ENCODE measurements at regions not wholly inside any gene's neighbourhood (a gene's known extent, or its start where the extent isn't known, plus 50 kb on each side); places are given as distances from the start of the nearest gene placed in this dataset.

GRCh38 chr1:220956501-220957232, 77.4 kb downstream of the HLX start (continued):
- TF ChIP-seq REST (IDR thresholded peaks at IDR 0.05; ENCODE audit: low read depth, low read length) (no peak), SMAD1 (IDR thresholded peaks at IDR 0.05; ENCODE audit: low read depth, partially characterized antibody) (no peak), RB1 (IDR thresholded peaks at IDR 0.05; ENCODE audit: borderline replicate concordance) (no peak), BCLAF1 (IDR thresholded peaks at IDR 0.05) (no peak)

- ChIA-PET SMC1A (ENCODE audit: uncharacterized antibody, unreplicated experiment) (interaction anchor here (0.7 kb wide), 1 partner anchor 515 kb away, joined by 3 read pairs; no protein-coding TSS in a partner anchor), RAD21 (ENCODE audit: unreplicated experiment) (interaction anchor here (0.7 kb wide), 3 partner anchors 105 to 207 kb away, joined by 3 to 4 read pairs (median 4); no protein-coding TSS in a partner anchor), CTCF (interaction anchor here (0.7 kb wide), 2 partner anchors 9 to 1139 kb away, joined by 3 read pairs; no protein-coding TSS in a partner anchor), POLR2A (interaction anchor here (0.6 to 0.7 kb wide), 2 partner anchors 40 to 222 kb away, joined by 3 to 6 read pairs; no protein-coding TSS in a partner anchor)
- intact Hi-C loops (cut with micrococcal nuclease; ENCODE audit: unreplicated experiment) (no loop called here), in situ Hi-C loops (cut with MboI) (no loop called here)
- BruUV-seq (replicated peaks) = no TSS peak
- Histone ChIP-seq H3K4me1 (ENCODE audit: control insufficient read depth, insufficient read depth, low read length) (no peaks in the 10 kb centered on the region), H3K79me2 (ENCODE audit: control insufficient read depth, insufficient read depth, low read length) (no peaks in the 10 kb centered on the region), H3K9me3 (replicated peaks; ENCODE audit: control insufficient read depth, insufficient read depth, low read length) (no peaks in the 10 kb centered on the region), H4K20me1 (ENCODE audit: control insufficient read depth, insufficient read depth) (no peaks in the 10 kb centered on the region), H3K27ac (ENCODE audit: control insufficient read depth, insufficient read depth) (no peak overlapping the region), H2AFZ (ENCODE audit: control insufficient read depth, low read depth, low read length) (no peak overlapping the region), H3K4me3 (no peak overlapping the region), H3K9ac (ENCODE audit: control insufficient read depth, insufficient read depth, low read length) (no peak overlapping the region), H3K27me3 (replicated peaks in 1 of 2; ENCODE audit: control insufficient read depth in 2 of 2, insufficient read depth in 2 of 2, low read length in 1 of 2) (no peaks in the 10 kb centered on the region), H3K36me3 (ENCODE audit: control insufficient read depth in 2 of 2, insufficient read depth in 2 of 2, low read length in 1 of 2) (no peaks in the 10 kb centered on the region), H3K4me2 (ENCODE audit: control insufficient read depth, insufficient read depth) (no peak overlapping the region)
- no peak for ATAC-seq
- FAIRE-seq = no peak
- WGBS (ENCODE audit: insufficient coverage, insufficient replicate concordance, low lambda C conversion rate, missing lambda C conversion rate) = 40% methylated on average over 3 of the region's 3 CpGs
- DNase-seq (ENCODE audit: low read depth, low spot score) = no peak
- TF ChIP-seq SPI1 (IDR thresholded peaks at IDR 0.05; ENCODE audit: borderline replicate concordance, insufficient read depth, low read depth, low read length) (no peak), HDAC6 (IDR thresholded peaks at IDR 0.05; ENCODE audit: unreplicated experiment) (no peak), POLR2A (IDR thresholded peaks at IDR 0.05; ENCODE audit: low read depth, low read length) (no peak), ZNF384 (IDR thresholded peaks at IDR 0.05; ENCODE audit: borderline replicate concordance, low read depth, low read length) (no peak), BCL3 (IDR thresholded peaks at IDR 0.05; ENCODE audit: borderline replicate concordance, insufficient read depth, low read depth, low read length, poor library complexity, severe bottlenecking) (peak; percentile 64), HCFC1 (IDR thresholded peaks at IDR 0.05; ENCODE audit: low read length) (no peak)
These were observed 78.0 kb downstream of the HLX start for GRCh38 chr1:220957233-220957605.
